ENCODE measurements at regions not wholly inside any gene's neighbourhood (a gene's known extent, or its start where the extent isn't known, plus 50 kb on each side); places are given as distances from the start of the nearest gene placed in this dataset.

DNA sequence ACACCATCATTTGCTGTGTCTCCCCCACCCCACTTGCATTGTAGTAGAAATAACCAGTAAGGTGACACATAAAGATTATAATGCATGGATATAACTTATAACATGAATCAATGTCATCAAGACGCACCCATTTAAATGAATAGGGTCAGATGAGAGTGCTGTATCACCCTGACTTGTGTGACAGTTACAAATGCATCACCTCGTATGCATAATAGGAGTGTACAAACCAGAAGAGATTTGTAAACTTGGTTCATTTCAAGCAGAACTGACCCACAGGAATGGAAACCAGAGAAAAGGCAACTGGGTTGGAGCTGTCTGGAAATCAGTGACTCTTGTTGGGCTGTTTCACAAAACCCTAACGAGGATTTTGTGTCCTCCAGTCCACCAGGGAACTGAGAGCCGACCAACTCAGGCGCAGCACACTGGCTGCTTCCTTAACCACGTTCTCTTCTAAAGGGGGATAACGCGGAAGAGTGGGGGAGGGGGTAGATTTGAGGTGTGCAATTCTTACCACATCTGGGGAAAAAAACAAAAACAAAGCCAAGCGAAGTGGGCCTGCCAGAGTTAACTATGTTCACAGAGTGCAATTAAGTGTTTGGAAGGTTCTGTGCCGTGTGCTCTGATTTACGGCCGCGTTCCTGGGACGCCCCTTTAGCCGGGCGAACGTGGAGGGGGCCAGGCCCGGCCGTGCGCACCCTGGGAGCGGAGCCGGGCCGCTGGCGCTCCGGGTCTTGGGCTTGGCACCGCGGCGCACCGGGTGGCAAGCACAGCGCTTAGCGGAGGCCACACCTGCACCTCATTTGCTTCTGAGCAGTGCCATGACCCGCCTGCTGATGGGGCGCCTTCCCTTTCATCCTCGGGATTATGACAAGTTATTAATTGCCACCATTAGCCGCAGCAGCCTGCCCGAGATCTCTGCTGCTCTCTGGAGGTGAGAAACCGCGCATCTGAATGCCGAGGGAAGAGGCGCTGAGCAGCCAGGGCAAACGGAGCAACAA is 248.8 kb upstream of the FOXD3 start:
- TF ChIP-seq POLR2A (IDR thresholded peaks at IDR 0.05): no peak
- TF ChIP-seq, protein P1, sequence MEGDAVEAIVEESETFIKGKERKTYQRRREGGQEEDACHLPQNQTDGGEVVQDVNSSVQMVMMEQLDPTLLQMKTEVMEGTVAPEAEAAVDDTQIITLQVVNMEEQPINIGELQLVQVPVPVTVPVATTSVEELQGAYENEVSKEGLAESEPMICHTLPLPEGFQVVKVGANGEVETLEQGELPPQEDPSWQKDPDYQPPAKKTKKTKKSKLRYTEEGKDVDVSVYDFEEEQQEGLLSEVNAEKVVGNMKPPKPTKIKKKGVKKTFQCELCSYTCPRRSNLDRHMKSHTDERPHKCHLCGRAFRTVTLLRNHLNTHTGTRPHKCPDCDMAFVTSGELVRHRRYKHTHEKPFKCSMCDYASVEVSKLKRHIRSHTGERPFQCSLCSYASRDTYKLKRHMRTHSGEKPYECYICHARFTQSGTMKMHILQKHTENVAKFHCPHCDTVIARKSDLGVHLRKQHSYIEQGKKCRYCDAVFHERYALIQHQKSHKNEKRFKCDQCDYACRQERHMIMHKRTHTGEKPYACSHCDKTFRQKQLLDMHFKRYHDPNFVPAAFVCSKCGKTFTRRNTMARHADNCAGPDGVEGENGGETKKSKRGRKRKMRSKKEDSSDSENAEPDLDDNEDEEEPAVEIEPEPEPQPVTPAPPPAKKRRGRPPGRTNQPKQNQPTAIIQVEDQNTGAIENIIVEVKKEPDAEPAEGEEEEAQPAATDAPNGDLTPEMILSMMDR (IDR thresholded peaks at IDR 0.05): no peak

Measured in testis (tissue), 2 donors.